AG09309 (cell line): ENCODE measurements at regions not wholly inside any gene's neighbourhood (a gene's known extent, or its start where the extent isn't known, plus 50 kb on each side); places are given as distances from the start of the nearest gene placed in this dataset.
"Not testable (repeated sequence)": the region's sequence is repeated elsewhere in the genome, so short reads cannot be mapped to it uniquely, and the experiment has no call there.

ENCODE experiments used
- DNase-seq: peaks from one replicate; pipeline ENCODE4 v3.0.0-alpha.2; 2010; ENCODE audit warnings: low read depth
- H3K4me3 ChIP-seq: 2 replicates; pipeline ENCODE4 v1.5.1; 2011; ENCODE audit warnings: mild to moderate bottlenecking, low read depth, low read length, moderate library complexity; ENCODE audit not compliant: control insufficient read depth
- CTCF ChIP-seq: IDR thresholded peaks from 2 replicates; pipeline ENCODE4 v1.5.1; 2011; ENCODE audit warnings: mild to moderate bottlenecking, low read depth, low read length, inconsistent platforms; ENCODE audit not compliant: insufficient read depth, control insufficient read depth; ENCODE audit errors: missing control alignments

DNA sequence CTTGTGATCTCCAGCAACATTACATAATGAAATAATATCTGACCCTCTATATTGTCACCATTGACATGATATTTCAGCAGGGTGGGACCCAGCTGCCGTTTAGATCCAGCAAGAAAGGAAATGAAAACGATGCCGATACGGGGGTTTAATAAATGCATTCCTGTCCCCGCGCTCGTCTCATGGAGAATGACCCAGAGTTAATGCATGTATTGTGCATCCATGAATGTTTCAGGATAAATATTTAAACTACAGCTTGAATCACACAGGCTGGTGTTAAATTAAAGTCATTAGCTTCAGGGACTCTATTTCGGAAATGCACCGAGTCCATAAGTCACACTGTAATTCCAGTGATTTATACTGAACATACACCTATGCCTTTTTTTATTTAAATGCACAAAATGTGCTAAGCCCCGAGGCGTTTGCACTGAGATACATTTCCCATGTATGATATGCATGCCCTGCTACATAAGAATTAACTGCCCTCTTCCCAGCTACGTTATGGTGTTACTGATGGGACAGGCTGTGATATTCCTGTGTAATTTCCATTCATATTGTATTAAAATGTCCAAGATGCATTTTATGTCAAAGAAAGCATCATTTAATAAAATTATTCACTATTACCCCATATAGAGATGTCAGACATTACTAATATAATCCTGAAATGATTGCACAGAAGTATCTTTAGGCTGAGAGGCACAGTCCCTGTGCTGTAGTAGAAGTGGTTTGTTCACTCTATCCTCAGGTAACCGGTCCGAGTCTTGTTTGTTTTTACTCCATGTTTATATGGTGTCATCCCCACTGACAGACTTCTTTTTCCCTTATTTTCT lies 109.3 kb upstream of the ZNF516 start:
- no peak for DNase-seq
- no peak for TF ChIP-seq CTCF
- H3K4me3 ChIP-seq = no peak overlapping the region

DNA sequence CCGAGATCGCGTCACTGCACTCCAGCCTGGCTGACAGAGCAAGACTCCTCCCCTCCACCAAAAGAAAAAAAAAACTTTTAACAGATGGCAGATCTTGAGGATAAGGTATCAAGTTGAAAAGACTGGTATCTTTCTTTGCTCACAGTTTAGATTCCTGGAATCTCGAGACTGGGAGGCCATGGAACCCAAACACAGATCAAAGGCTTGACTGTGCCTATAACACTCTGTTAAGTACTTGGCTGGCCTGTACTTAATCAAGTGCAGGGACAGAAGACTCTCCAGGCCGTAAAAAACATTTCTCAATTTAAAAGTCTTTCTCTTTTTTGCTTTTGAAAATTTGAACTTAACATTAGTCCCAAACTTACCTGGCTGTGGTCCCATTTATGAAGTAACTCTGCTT lies 107.1 kb upstream of the ZNF516 start:
- no peak for TF ChIP-seq CTCF
- no peak for DNase-seq

DNA sequence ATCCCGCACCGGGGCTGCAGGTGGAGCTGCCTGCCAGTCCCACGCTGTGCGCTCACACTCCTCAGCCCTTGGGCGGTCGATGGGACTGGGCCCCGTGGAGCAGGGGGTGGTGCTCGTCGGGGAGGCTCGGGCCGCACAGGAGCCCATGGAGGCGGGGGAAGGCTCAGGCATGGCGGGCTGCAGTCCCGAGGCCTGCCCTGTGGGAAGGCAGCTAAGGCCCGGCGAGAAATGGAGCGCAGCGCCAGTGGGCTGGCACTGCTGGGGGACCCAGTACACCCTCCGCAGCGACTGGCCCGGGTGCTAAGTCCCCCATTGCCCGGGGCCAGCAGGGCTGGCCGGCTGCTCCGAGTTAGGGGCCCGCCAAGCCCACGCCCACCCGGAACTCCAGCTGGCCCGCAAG lies 105.0 kb upstream of the ZNF516 start:
- DNase-seq, H3K4me3 ChIP-seq: not testable (repeated sequence)

More for the DNA sequence above, 107.1 kb upstream of the ZNF516 start:
- no peak overlapping the region for H3K4me3 ChIP-seq

- no peak overlapping the region for H3K4me3 ChIP-seq
- no peak for DNase-seq
- TF ChIP-seq CTCF = no peak
Observed at GRCh38 chr18:76594966-76595365, 99.9 kb upstream of the ZNF516 start.

DNA sequence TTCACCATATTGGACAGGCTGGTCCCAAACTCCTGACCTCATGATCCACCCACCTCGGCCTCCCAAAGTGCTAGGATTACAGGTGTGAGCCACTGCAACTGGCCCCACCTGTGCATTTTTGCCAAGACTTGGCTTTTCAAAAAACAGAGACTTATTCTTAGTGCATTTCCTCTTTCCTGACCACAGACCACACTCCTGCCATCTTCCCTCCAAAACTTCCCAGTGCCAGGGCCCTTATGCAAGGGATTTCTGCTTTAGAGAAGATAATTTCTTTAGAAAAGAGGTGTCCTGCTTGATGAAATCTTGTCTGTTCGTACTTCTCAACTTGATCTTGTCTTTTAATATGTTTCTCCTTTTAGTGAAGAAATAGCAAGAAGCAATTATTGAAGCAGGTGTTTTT lies 98.8 kb upstream of the ZNF516 start:
- no peak overlapping the region for H3K4me3 ChIP-seq
- DNase-seq = no peak
- TF ChIP-seq CTCF = no peak

GRCh38 chr18:76592981-76593381 lies 97.9 kb upstream of the ZNF516 start:
- no peak for TF ChIP-seq CTCF
- DNase-seq = no peak
- no peak overlapping the region for H3K4me3 ChIP-seq

DNA sequence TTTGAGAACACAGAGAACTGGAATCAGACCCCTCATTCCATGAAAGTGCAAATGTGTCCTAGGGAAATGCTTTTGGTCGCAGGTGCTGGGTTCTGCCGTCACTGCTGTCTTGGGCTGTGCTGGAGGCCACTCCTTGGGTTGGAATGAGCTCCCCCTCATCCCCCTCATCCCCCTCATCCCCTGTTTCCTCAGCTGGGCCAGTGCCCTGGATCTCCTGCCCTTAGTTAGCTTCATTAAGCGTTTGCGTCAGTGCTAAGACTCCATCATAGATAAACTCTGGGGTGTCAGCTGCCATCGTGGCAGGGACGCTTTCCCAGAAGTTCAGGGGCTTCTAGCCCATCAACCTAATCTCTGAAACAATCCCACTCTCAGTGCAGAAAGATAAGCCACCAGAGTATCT lies 97.1 kb upstream of the ZNF516 start:
- DNase-seq = no peak
- TF ChIP-seq CTCF = no peak
- no peak overlapping the region for H3K4me3 ChIP-seq
